ENCODE measurements at regions not wholly inside any gene's neighbourhood (a gene's known extent, or its start where the extent isn't known, plus 50 kb on each side); places are given as distances from the start of the nearest gene placed in this dataset.
"Not testable (repeated sequence)": the region's sequence is repeated elsewhere in the genome, so short reads cannot be mapped to it uniquely, and the experiment has no call there.

GRCh38 chr13:90564566-90564965 lies 782.9 kb upstream of the MIR17HG start:
- no peak for DNase-seq
- H3K36me3 Mint-ChIP-seq (ENCODE audit: low read depth): no peaks in the 10 kb centered on the region
- no peak overlapping the region for H3K27ac Mint-ChIP-seq
- peaks cover 7% of the 10 kb centered on the region for H3K9me3 Mint-ChIP-seq
- no peak overlapping the region for H3K4me3 Mint-ChIP-seq
- ChIA-PET POLR2A (no interaction called here), CTCF (no interaction called here)
- no peaks in the 10 kb centered on the region for H3K27me3 Mint-ChIP-seq
- no peaks in the 10 kb centered on the region for H3K4me1 Mint-ChIP-seq

DNA sequence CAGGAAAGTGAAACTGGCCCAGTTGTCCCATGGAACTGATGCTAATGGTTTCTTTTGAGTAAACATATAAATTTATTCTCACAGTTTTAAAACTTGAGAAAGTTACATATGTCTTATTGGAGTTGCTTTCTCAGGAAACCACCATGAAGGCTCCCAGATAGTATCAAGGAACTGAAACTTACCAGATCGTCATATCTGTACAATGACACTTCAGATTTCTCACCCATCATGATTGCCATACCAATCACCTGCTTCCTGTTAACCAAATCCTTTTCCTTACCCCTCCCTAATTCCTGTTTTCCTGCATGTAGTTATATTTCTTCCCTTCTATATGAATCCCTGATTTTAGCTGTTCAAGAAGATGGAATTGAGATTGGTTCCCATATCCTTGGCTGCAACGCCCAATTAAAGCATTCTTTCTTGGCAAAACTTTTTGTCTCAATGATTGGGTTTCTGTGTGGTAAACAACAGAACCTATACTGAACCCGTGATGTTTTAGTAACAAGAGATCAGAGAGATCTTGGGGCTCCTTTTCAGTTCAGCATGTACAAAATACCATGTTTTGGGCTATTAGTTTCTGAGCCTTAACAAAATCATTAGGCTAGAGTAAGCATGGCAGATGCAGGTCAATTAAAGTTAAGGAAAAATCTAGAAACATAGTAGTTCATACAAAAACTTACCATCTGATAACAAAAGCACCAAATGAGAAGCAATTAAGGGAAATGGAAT lies 781.3 kb upstream of the MIR17HG start:
- ChIA-PET POLR2A (no interaction called here), CTCF (no interaction called here)
- no peak overlapping the region for H3K4me3 Mint-ChIP-seq
- peaks cover 7% of the 10 kb centered on the region for H3K9me3 Mint-ChIP-seq
- DNase-seq: no peak
- H3K36me3 Mint-ChIP-seq (ENCODE audit: low read depth): no peaks in the 10 kb centered on the region
- H3K4me1 Mint-ChIP-seq: no peaks in the 10 kb centered on the region
- no peak overlapping the region for H3K27ac Mint-ChIP-seq
- H3K27me3 Mint-ChIP-seq: no peaks in the 10 kb centered on the region

DNA sequence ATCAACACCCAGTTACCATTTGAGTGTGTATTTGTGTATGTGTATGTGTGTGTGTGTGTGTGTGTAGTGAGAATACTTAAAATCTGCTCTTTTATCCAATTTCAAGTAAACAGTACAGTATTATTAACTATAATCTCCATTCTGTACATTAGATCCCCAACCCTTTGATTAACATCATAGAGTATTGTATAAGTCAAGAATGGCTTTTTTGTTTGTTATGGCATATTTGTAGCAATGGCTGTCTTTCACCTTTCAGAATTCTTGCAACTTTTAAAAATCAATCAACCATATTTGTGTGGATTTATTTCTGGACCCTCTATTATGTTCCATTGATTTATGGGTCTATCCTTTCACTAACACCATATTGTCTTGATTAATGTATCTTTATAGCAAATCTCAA lies 779.3 kb upstream of the MIR17HG start:
- H3K4me1 Mint-ChIP-seq: no peaks in the 10 kb centered on the region
- H3K27me3 Mint-ChIP-seq: no peaks in the 10 kb centered on the region
- H3K4me3 Mint-ChIP-seq: no peak overlapping the region
- ChIA-PET POLR2A (no interaction called here), CTCF (no interaction called here)
- no peaks in the 10 kb centered on the region for H3K36me3 Mint-ChIP-seq (ENCODE audit: low read depth)
- H3K9me3 Mint-ChIP-seq: peaks cover 5% of the 10 kb centered on the region
- no peak overlapping the region for H3K27ac Mint-ChIP-seq
- DNase-seq: no peak

GRCh38 chr13:90576067-90576466 lies 771.4 kb upstream of the MIR17HG start:
- Mint-ChIP-seq H3K4me1 (no peaks in the 10 kb centered on the region), H3K4me3 (no peak overlapping the region), H3K27me3 (no peaks in the 10 kb centered on the region), H3K27ac (no peak overlapping the region), H3K36me3 (ENCODE audit: low read depth) (no peaks in the 10 kb centered on the region), H3K9me3 (peaks cover 4% of the 10 kb centered on the region)
- ChIA-PET POLR2A (no interaction called here), CTCF (no interaction called here)
- no peak for DNase-seq

DNA sequence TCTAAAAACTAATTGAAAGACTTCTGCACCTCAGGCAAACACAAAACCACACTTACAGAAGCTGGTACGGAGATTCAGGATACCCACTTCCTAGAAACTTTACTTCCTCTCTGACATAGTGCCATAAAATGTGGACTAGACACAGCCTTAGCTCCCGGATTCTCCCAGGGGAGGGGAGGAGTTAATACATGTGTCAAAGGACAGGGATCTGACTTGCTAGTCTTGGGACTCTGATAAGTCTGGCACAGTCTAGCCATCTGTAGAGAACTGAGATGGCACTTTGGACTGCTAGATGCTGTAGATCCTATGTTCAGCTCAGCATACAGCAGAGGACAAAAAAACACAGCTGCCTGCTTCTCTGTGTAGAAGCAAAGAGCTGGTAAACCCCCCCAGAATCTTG lies 769.8 kb upstream of the MIR17HG start:
- Mint-ChIP-seq H3K27ac (no peak overlapping the region), H3K4me3 (no peak overlapping the region), H3K9me3 (peaks cover 4% of the 10 kb centered on the region), H3K36me3 (ENCODE audit: low read depth) (no peaks in the 10 kb centered on the region), H3K4me1 (no peaks in the 10 kb centered on the region), H3K27me3 (no peaks in the 10 kb centered on the region)
- POLR2A ChIA-PET: no interaction called here
- CTCF ChIA-PET: no interaction called here
- DNase-seq: no peak

DNA sequence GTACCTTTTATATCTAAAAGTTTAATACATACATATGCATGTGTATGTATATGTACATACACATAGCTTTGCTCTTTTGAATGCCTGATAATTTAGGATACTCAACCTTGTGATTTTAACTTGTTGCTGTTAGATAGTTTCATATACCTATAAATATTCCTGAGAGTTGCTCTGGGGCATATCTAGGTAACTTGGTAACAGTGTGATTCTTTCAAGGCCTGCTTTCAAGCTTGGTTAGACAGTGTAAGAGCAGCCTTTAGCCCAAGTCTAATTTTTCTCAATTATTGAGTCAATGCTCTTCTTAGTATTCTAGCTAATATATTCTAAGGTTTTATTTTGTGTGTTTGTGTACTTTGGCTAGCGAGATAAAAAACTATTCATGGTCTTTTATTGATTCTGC lies 762.1 kb upstream of the MIR17HG start:
- no peaks in the 10 kb centered on the region for H3K27me3 Mint-ChIP-seq
- no peak for DNase-seq
- POLR2A ChIA-PET: no interaction called here

GRCh38 chr13:90591260-90591926 lies 756.1 kb upstream of the MIR17HG start:
- POLR2A ChIA-PET: no interaction called here
- no peak overlapping the region for H3K4me3 Mint-ChIP-seq
- no peak overlapping the region for H3K27ac Mint-ChIP-seq
- H3K36me3 Mint-ChIP-seq (ENCODE audit: low read depth): no peaks in the 10 kb centered on the region
- CTCF ChIA-PET: no interaction called here
- peaks cover 9% of the 10 kb centered on the region for H3K9me3 Mint-ChIP-seq
- no peaks in the 10 kb centered on the region for H3K4me1 Mint-ChIP-seq
- DNase-seq: no peak
- H3K27me3 Mint-ChIP-seq: no peaks in the 10 kb centered on the region

More for the DNA sequence above, 762.1 kb upstream of the MIR17HG start:
- H3K36me3 Mint-ChIP-seq (ENCODE audit: low read depth): no peaks in the 10 kb centered on the region
- no peaks in the 10 kb centered on the region for H3K4me1 Mint-ChIP-seq
- peaks cover 9% of the 10 kb centered on the region for H3K9me3 Mint-ChIP-seq
- no peak overlapping the region for H3K27ac Mint-ChIP-seq
- CTCF ChIA-PET: no interaction called here
- no peak overlapping the region for H3K4me3 Mint-ChIP-seq

DNA sequence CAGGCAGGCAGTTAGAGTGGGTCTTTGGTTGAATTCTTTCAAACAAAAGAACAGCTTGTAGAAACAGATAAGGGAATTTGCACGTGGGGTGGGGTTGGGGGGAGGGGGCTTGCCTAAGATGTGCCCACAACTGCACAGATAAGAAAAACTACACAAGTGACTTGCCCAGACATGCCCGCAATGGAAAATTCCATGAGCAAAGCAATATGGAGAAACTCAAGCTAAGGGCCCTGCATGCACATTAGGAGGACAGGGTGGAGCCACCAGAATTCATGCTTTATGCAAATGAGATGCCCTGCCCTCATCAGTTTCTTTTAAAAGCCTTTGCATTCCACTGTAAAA lies 755.6 kb upstream of the MIR17HG start:
- peaks cover 9% of the 10 kb centered on the region for H3K9me3 Mint-ChIP-seq
- ChIA-PET POLR2A (no interaction called here), CTCF (no interaction called here)
- no peaks in the 10 kb centered on the region for H3K4me1 Mint-ChIP-seq
- H3K36me3 Mint-ChIP-seq (ENCODE audit: low read depth): no peaks in the 10 kb centered on the region
- H3K27ac Mint-ChIP-seq: no peak overlapping the region
- no peaks in the 10 kb centered on the region for H3K27me3 Mint-ChIP-seq
- no peak for DNase-seq
- no peak overlapping the region for H3K4me3 Mint-ChIP-seq

GRCh38 chr13:90592943-90593342 lies 754.5 kb upstream of the MIR17HG start:
- POLR2A ChIA-PET: no interaction called here
- Mint-ChIP-seq H3K27me3 (no peaks in the 10 kb centered on the region), H3K9me3 (peaks cover 8% of the 10 kb centered on the region), H3K36me3 (ENCODE audit: low read depth) (no peaks in the 10 kb centered on the region), H3K4me3 (no peak overlapping the region), H3K4me1 (no peaks in the 10 kb centered on the region), H3K27ac (no peak overlapping the region)
- DNase-seq: no peak
- CTCF ChIA-PET: no interaction called here

DNA sequence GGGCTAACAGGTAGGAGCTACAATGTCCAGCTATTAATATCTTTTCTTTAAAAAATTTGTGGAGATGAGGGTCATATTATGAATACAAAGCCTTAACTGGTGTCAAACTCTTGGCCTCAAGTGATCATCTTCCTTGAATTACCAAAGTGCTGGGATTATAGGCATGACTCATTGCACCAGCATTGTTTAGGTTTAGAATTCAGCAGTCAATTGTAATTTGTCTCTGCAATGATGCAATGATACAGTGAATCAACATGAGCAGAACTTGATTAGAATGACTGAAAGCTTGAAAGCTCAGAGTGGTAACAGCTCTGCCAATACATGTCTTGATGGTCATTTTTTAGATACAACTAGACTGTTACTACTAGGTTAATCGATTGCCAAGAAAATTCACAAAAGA lies 752.8 kb upstream of the MIR17HG start:
- no peaks in the 10 kb centered on the region for H3K4me1 Mint-ChIP-seq
- ChIA-PET POLR2A (no interaction called here), CTCF (no interaction called here)
- no peak overlapping the region for H3K27ac Mint-ChIP-seq
- H3K4me3 Mint-ChIP-seq: no peak overlapping the region
- no peaks in the 10 kb centered on the region for H3K27me3 Mint-ChIP-seq
- H3K36me3 Mint-ChIP-seq (ENCODE audit: low read depth): no peaks in the 10 kb centered on the region
- peaks cover 5% of the 10 kb centered on the region for H3K9me3 Mint-ChIP-seq
- DNase-seq: no peak

GRCh38 chr13:90605664-90606063 lies 741.8 kb upstream of the MIR17HG start:
- CTCF ChIA-PET: no interaction called here
- Mint-ChIP-seq H3K4me3 (no peak overlapping the region), H3K36me3 (ENCODE audit: low read depth) (no peaks in the 10 kb centered on the region), H3K27me3 (no peaks in the 10 kb centered on the region), H3K4me1 (no peaks in the 10 kb centered on the region), H3K27ac (no peak overlapping the region), H3K9me3 (no peaks in the 10 kb centered on the region)
- DNase-seq: no peak
- POLR2A ChIA-PET: no interaction called here

- H3K4me1 Mint-ChIP-seq; H3K4me3 Mint-ChIP-seq; DNase-seq; H3K36me3 Mint-ChIP-seq (ENCODE audit: low read depth); POLR2A ChIA-PET; H3K27me3 Mint-ChIP-seq; H3K27ac Mint-ChIP-seq; CTCF ChIA-PET; H3K9me3 Mint-ChIP-seq: not testable (repeated sequence)
Measured at GRCh38 chr13:90606921-90607320, 740.6 kb upstream of the MIR17HG start.

- DNase-seq: no peak
- Mint-ChIP-seq H3K9me3 (peaks cover 13% of the 10 kb centered on the region), H3K36me3 (ENCODE audit: low read depth) (no peaks in the 10 kb centered on the region), H3K4me3 (no peak overlapping the region), H3K27me3 (no peaks in the 10 kb centered on the region), H3K4me1 (no peaks in the 10 kb centered on the region), H3K27ac (no peak overlapping the region)
- ChIA-PET CTCF (no interaction called here), POLR2A (no interaction called here)
Measured at GRCh38 chr13:90612391-90612790, 735.1 kb upstream of the MIR17HG start.

- CTCF ChIA-PET: no interaction called here
- Mint-ChIP-seq H3K27me3 (no peaks in the 10 kb centered on the region), H3K4me3 (no peak overlapping the region), H3K27ac (no peak overlapping the region), H3K9me3 (peaks cover 18% of the 10 kb centered on the region), H3K4me1 (no peaks in the 10 kb centered on the region), H3K36me3 (ENCODE audit: low read depth) (no peaks in the 10 kb centered on the region)
- DNase-seq: no peak
- POLR2A ChIA-PET: no interaction called here
Measured at GRCh38 chr13:90613076-90613795, 734.3 kb upstream of the MIR17HG start.

Measured in activated CD4-positive, alpha-beta memory T cell treated with anti-CD3 and anti-CD28 coated beads, Interleukin-2, amount 10 ng/mL, durations not matched to agents 7 days and 5 days (primary cell).